GM23338 (cell line): ENCODE measurements at regions not wholly inside any gene's neighbourhood (a gene's known extent, or its start where the extent isn't known, plus 50 kb on each side); places are given as distances from the start of the nearest gene placed in this dataset.
A peak's percentile ranks its signal among the peaks of the same experiment; 100 is the strongest.

ENCODE experiments used
- ATAC-seq: fragments of 200-7000 bp; cut with Tn5 transposase; 3 replicates; pipeline ENCODE4 v1.9.1; 2020
- DNase-seq: peaks from one replicate; pipeline ENCODE4 v3.0.0-alpha.2; 2015; ENCODE audit warnings: low spot score
- H2AFZ ChIP-seq: fragments of 200-600 bp; sonication (generic); 2 replicates; pipeline ENCODE4 v1.8.0; 2016; ENCODE audit warnings: antibody characterized with exemption, mild to moderate bottlenecking, moderate library complexity
- H3F3A ChIP-seq: fragments of 200-600 bp; sonication (generic); replicated peaks from 2 replicates; pipeline ENCODE4 v1.8.0; 2017; ENCODE audit warnings: antibody characterized with exemption, mixed run types, low read depth
- H3K27ac ChIP-seq: fragments of 200-600 bp; sonication (generic); 2 replicates; pipeline ENCODE4 v1.6.1; 2016; ENCODE audit warnings: low read depth
- H3K27me3 ChIP-seq: fragments of 200-600 bp; sonication (generic); 2 replicates; pipeline ENCODE4 v1.8.0; 2016; ENCODE audit warnings: mild to moderate bottlenecking, mixed run types, moderate library complexity; ENCODE audit not compliant: insufficient read depth
- H3K36me3 ChIP-seq: fragments of 200-600 bp; sonication (generic); 2 replicates; pipeline ENCODE4 v1.8.0; 2016; ENCODE audit warnings: mild to moderate bottlenecking; ENCODE audit not compliant: insufficient read depth
- H3K4me1 ChIP-seq: fragments of 200-600 bp; sonication (generic); 2 replicates; pipeline ENCODE4 v1.8.0; 2016; ENCODE audit warnings: mild to moderate bottlenecking, moderate library complexity; ENCODE audit not compliant: insufficient read depth
- H3K4me2 ChIP-seq: fragments of 200-600 bp; sonication (generic); 2 replicates; pipeline ENCODE4 v1.7.1; 2017; ENCODE audit warnings: mixed run types
- H3K4me3 ChIP-seq: fragments of 200-600 bp; sonication (generic); 2 replicates; pipeline ENCODE4 v1.6.1; 2016; ENCODE audit warnings: mixed run types
- H3K79me2 ChIP-seq: fragments of 200-600 bp; sonication (generic); replicated peaks from 2 replicates; pipeline ENCODE4 v1.8.0; 2017; ENCODE audit warnings: mild to moderate bottlenecking; ENCODE audit not compliant: insufficient read depth
- H3K9me2 ChIP-seq: fragments of 200-600 bp; sonication (generic); 2 replicates; pipeline ENCODE4 v1.8.0; 2017; ENCODE audit not compliant: insufficient read depth
- H4K20me1 ChIP-seq: fragments of 200-600 bp; sonication (generic); replicated peaks from 2 replicates; pipeline ENCODE4 v1.8.0; 2017; ENCODE audit warnings: mild to moderate bottlenecking; ENCODE audit not compliant: insufficient read depth
- H3K27ac Mint-ChIP-seq: 2 replicates; pipeline ENCODE4 v1.8.0; 2020; ENCODE audit warnings: inconsistent platforms, mild to moderate bottlenecking, moderate library complexity, mixed read lengths
- H3K27me3 Mint-ChIP-seq: 3 replicates; pipeline ENCODE4 v1.8.0; 2022; ENCODE audit warnings: low read depth, mild to moderate bottlenecking, moderate library complexity, mixed read lengths, inconsistent platforms; ENCODE audit not compliant: insufficient read depth, poor library complexity
- H3K36me3 Mint-ChIP-seq: 3 replicates; pipeline ENCODE4 v1.8.0; 2021; ENCODE audit warnings: low read depth, mild to moderate bottlenecking, inconsistent platforms, moderate library complexity, mixed read lengths
- H3K4me1 Mint-ChIP-seq: 3 replicates; pipeline ENCODE4 v1.8.0; 2020; ENCODE audit warnings: mild to moderate bottlenecking, inconsistent platforms, mixed read lengths
- H3K4me3 Mint-ChIP-seq: 3 replicates; pipeline ENCODE4 v1.8.0; 2021; ENCODE audit warnings: moderate library complexity, mild to moderate bottlenecking, inconsistent platforms, mixed read lengths
- H3K9me3 Mint-ChIP-seq: 3 replicates; pipeline ENCODE4 v1.8.0; 2020; ENCODE audit warnings: moderate library complexity, mild to moderate bottlenecking, inconsistent platforms, mixed read lengths
- CREB1 ChIP-seq: fragments of 250-450 bp; sonication (Bioruptor Pico); IDR thresholded peaks from 2 replicates; pipeline ENCODE4 v1.5.0; 2020; ENCODE audit warnings: low read depth, mild to moderate bottlenecking, moderate library complexity
- EZH2phosphoT487 ChIP-seq: fragments of 200-600 bp; sonication (generic); IDR thresholded peaks from one replicate; pipeline ENCODE4 v1.8.1; 2018; ENCODE audit warnings: antibody characterized with exemption; ENCODE audit not compliant: unreplicated experiment
- NANOG ChIP-seq: IDR thresholded peaks from 2 replicates; pipeline ENCODE4 v1.6.1; 2016; ENCODE audit warnings: antibody characterized with exemption, borderline replicate concordance
- ZNF331 ChIP-seq: fragments of 250-450 bp; sonication (Bioruptor Pico); IDR thresholded peaks from 2 replicates; pipeline ENCODE4 v1.5.0; 2020; ENCODE audit warnings: low read depth, mild to moderate bottlenecking, moderate library complexity
- ZNF462 ChIP-seq: fragments of 250-450 bp; sonication (Bioruptor Pico); IDR thresholded peaks from 2 replicates; pipeline ENCODE4 v1.5.0; 2020; ENCODE audit warnings: mild to moderate bottlenecking, moderate library complexity
- TF ChIP-seq, protein P1 (sequence below), 2 experiments: fragments of 200-600 bp in 1 of 2; sonication (generic) in 1 of 2; conservative IDR thresholded peaks; 2 replicates each; pipeline versions ENCODE4 v1.5.1 to v1.6.1; 2016 to 2017; ENCODE audit warnings: antibody characterized with exemption in 2 of 2, low read depth in 2 of 2, mild to moderate bottlenecking in 2 of 2, moderate library complexity in 1 of 2
- TF ChIP-seq, protein P2 (sequence below): IDR thresholded peaks from 2 replicates; pipeline ENCODE4 v1.6.1; 2016; ENCODE audit warnings: antibody characterized with exemption
- TF ChIP-seq, protein P3 (sequence below): IDR thresholded peaks from one replicate; pipeline ENCODE4 v1.6.1; 2018; ENCODE audit warnings: antibody characterized with exemption; ENCODE audit not compliant: unreplicated experiment

DNA sequence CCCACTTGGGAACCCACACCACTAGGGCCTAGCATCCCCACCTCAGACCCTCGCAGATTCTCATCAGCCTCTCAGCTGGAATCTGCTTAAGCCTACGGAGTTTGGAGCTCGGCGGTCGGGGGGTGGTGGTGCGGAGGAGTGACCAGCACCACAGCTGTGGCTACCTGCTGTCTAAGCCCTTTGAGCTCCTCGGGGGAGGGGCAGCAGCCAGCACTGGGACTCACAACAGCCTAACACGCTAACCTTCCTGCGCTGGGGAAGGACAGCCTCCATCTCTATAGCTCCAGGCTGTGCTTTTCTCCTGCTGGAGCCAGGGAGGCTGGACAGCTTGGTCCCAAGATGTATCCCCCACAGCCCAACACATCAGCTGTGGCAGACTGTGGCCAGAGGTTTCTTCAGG is 281.5 kb downstream of the USP46 start:
- Histone ChIP-seq H3K4me2 (no peak overlapping the region), H3K36me3 (no peaks in the 10 kb centered on the region), H3K27me3 (no peaks in the 10 kb centered on the region), H4K20me1 (no peaks in the 10 kb centered on the region), H3K4me3 (no peak overlapping the region), H3K27ac (no peak overlapping the region), H3F3A (no peaks in the 10 kb centered on the region), H3K79me2 (no peaks in the 10 kb centered on the region), H2AFZ (peak overlapping the region; percentile 76), H3K9me2 (peaks cover 17% of the 10 kb centered on the region; the same call in 1 of the 2 replicates), H3K4me1 (no peaks in the 10 kb centered on the region; the same call in 1 of the 2 replicates)
- Mint-ChIP-seq H3K27me3 (peaks cover 3% of the 10 kb centered on the region), H3K36me3 (no peaks in the 10 kb centered on the region), H3K4me1 (peaks cover 12% of the 10 kb centered on the region), H3K27ac (no peak overlapping the region), H3K4me3 (no peak overlapping the region), H3K9me3 (peaks cover 4% of the 10 kb centered on the region; the same call in 2 of the 3 replicates)
- TF ChIP-seq, protein P1, sequence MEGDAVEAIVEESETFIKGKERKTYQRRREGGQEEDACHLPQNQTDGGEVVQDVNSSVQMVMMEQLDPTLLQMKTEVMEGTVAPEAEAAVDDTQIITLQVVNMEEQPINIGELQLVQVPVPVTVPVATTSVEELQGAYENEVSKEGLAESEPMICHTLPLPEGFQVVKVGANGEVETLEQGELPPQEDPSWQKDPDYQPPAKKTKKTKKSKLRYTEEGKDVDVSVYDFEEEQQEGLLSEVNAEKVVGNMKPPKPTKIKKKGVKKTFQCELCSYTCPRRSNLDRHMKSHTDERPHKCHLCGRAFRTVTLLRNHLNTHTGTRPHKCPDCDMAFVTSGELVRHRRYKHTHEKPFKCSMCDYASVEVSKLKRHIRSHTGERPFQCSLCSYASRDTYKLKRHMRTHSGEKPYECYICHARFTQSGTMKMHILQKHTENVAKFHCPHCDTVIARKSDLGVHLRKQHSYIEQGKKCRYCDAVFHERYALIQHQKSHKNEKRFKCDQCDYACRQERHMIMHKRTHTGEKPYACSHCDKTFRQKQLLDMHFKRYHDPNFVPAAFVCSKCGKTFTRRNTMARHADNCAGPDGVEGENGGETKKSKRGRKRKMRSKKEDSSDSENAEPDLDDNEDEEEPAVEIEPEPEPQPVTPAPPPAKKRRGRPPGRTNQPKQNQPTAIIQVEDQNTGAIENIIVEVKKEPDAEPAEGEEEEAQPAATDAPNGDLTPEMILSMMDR (conservative IDR thresholded peaks at IDR 0.05; ENCODE audit: low read depth in 2 of 2), result no peak
- no peak for TF ChIP-seq CREB1
- no peak for TF ChIP-seq NANOG
- TF ChIP-seq ZNF331, result no peak
- TF ChIP-seq, protein P2, sequence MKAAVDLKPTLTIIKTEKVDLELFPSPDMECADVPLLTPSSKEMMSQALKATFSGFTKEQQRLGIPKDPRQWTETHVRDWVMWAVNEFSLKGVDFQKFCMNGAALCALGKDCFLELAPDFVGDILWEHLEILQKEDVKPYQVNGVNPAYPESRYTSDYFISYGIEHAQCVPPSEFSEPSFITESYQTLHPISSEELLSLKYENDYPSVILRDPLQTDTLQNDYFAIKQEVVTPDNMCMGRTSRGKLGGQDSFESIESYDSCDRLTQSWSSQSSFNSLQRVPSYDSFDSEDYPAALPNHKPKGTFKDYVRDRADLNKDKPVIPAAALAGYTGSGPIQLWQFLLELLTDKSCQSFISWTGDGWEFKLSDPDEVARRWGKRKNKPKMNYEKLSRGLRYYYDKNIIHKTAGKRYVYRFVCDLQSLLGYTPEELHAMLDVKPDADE, result no peak
- no peak for TF ChIP-seq ZNF462 (CRISPR knock-in tag)
- no peak for TF ChIP-seq EZH2phosphoT487
- TF ChIP-seq, protein P3, sequence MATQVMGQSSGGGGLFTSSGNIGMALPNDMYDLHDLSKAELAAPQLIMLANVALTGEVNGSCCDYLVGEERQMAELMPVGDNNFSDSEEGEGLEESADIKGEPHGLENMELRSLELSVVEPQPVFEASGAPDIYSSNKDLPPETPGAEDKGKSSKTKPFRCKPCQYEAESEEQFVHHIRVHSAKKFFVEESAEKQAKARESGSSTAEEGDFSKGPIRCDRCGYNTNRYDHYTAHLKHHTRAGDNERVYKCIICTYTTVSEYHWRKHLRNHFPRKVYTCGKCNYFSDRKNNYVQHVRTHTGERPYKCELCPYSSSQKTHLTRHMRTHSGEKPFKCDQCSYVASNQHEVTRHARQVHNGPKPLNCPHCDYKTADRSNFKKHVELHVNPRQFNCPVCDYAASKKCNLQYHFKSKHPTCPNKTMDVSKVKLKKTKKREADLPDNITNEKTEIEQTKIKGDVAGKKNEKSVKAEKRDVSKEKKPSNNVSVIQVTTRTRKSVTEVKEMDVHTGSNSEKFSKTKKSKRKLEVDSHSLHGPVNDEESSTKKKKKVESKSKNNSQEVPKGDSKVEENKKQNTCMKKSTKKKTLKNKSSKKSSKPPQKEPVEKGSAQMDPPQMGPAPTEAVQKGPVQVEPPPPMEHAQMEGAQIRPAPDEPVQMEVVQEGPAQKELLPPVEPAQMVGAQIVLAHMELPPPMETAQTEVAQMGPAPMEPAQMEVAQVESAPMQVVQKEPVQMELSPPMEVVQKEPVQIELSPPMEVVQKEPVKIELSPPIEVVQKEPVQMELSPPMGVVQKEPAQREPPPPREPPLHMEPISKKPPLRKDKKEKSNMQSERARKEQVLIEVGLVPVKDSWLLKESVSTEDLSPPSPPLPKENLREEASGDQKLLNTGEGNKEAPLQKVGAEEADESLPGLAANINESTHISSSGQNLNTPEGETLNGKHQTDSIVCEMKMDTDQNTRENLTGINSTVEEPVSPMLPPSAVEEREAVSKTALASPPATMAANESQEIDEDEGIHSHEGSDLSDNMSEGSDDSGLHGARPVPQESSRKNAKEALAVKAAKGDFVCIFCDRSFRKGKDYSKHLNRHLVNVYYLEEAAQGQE, result no peak
- peak; percentile 50 for ATAC-seq
- peak; percentile 26 for DNase-seq
